Right renal pelvis (tissue), 4 donors: ENCODE measurements at regions not wholly inside any gene's neighbourhood (a gene's known extent, or its start where the extent isn't known, plus 50 kb on each side); places are given as distances from the start of the nearest gene placed in this dataset.

ENCODE experiments used
- DNase-seq, 4 donors: peaks; one replicate each; pipeline ENCODE4 v3.0.0-alpha.2; 2013; ENCODE audit warnings: low read depth in 4 of 4, low spot score in 3 of 4, missing footprints in 1 of 4

- no peak for DNase-seq
Observed at GRCh38 chr13:22111961-22112360, 441.1 kb downstream of the FGF9 start.

- no peak for DNase-seq
Observed at GRCh38 chr13:22112956-22113745, 442.3 kb downstream of the FGF9 start.

DNA sequence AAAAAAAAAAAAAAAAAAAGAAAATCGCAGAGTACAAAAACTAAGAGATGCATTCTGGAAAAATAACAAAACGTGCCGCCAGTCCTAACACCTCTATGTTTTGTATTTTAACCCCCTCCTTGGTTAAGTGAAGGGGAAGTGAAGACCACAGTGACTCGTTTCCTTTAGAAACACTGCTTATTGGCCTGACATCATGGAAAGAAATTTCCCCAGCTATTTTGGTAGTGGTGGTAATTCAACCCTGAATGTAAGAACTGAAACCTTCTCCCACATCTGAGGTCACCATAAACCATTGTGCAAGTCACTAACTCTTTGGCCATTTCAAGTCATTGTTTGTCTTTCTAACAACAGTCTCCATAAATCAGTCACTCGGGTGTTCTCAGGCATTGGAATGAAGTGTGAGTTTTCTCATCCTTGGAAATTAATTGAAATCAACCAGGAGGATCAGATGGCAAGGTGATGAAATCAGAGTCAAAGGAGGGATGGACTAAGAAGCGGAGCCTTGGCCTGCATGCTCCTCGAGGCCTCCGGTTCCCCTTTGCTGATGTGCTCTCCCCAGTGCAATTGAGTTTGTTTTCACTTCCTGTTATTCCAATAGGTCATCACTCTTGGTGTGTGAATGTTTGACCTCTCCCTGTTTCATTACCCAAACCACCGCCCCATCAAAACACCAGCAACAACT is 443.9 kb downstream of the FGF9 start:
- DNase-seq = peak; percentile 26 to 78 (median 64)

DNA sequence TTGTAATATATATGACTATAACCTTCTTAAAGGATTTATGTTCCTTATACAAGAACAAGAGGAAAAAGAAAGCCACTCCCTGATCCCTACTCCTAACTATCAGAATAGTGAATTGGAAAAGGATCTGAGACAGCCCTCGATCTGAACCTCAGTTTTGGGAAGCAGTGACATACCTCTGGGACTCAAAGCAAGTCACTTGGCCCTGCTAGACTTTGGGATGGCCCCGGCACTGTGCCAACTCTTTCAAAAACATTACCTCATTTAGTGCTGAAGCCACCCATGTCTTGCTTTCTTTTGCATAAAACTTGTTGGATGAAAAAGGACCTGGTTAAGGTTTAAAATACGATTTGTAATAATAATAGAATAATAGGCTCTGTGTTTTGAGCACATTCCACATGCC is 447.3 kb downstream of the FGF9 start:
- DNase-seq = no peak

DNA sequence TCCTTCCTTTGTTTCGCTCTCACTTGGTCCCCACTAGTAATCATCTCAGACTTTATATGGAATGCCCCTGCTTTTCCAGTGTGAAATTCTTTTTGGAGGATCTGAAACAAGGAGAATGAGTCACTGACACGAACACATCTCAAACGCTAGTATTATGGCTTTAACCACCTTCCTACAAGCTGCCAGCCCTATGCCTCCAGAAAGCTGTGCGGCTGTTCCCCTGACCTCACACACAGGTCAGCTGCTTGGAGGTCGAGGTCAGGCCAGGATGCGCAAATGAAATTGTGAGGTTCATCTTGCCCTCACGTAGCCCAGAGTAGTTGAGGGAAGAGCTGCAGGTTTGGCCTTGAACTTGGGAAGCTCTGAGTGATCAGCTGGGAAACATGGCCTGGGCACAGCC is 449.8 kb downstream of the FGF9 start:
- no peak for DNase-seq

- no peak for DNase-seq
Observed at GRCh38 chr13:22121146-22121739, 450.4 kb downstream of the FGF9 start.

DNA sequence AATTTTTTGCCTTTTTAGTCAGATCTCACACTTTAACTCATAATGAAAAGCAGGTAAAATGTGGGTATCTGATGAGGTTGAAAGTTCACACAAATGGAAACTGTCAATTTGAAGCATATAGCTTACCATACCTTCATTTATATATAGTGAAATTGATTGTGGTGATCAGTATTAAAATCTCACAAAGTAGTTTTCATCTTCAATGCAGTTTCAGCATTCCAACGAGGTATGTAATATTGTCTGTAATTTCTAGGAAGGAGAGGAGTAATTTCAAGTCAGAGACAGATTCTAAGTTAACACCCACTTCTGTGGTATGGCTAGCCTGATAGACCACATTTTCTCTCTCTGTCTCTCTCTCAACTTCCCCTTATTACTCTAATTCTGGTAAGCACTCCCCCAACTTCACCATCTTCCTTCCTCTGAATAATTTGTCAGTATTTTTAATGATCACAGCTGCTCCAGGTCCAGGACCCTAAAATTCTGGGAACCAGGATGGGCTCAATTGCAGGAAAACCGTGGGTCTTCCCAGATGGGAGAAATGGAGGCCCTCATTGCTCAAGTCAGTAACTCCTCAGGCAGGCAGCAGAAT is 455.7 kb downstream of the FGF9 start:
- DNase-seq = no peak

DNA sequence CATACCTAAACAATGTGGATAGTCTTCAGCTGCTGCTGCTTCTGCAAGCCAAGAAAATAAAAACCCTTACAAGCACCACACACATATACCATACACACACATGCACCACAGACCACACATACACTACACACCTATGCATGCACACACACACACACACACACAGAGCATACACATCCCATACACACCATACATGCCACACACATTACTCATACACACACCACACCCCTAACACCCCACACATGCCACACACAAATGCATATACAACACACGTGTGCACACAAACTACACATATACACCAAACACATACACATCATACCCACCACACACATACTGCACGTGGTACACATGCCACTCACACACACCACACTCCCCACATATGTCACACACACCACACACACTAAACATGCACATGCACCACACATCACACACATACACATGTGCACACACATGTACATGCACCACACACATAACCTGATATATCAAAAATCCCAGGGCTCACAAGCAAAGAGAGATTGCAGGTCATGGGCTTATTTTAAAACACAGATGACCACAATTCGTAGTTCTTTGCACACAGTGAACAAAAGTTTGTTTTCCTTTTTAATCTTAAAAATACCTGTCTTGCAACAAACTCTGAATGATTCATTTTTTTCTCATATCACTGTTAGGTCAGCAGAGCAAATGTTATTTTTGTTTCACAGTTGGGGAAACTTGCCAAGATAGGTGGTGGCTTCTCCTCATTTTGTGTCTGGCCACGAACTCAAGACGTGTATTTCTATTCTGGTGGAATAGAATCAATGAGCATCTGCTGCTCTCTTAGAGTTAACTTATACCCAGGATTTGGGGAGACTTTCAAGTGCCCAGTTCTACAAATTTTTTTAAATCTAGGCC is 456.6 kb downstream of the FGF9 start:
- DNase-seq = no peak

GRCh38 chr13:22128441-22129408 is 457.9 kb downstream of the FGF9 start:
- no peak for DNase-seq

DNA sequence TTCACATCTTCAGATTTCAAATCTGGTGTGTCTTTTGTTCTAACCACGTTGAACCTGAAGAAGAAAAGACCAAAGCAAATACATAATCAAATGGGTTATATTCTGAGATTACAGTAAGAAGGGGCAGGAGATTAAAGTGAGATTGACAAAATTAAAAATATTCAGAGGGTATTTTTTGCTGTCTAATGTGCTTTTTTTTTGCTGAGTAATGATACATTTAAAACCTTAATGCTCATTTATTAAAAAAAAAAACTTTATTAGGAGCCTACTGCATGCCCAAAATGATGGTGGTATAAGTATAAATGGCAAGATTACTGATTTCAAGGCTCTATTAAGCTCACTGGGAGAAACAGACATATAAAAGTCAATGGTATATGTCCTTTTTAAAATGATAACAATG is 459.4 kb downstream of the FGF9 start:
- DNase-seq = no peak

DNA sequence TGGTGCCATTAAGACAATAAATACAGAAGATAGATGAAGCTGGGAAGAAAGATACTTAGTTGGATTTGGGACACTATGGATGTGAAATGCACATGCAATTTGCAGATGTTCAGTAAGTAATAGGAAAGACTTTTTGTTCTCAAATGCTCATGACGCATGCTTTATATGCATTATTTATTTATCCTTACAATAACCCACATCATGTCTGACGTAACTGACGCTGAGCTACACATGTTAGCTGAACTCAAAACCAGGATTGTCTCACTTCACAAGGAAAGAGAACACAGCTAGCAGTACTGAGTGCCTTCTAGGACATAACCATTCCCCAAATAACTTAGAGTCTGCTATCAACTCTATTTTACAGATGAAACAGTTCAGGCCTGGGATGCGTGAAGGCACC is 463.4 kb downstream of the FGF9 start:
- DNase-seq = no peak

DNA sequence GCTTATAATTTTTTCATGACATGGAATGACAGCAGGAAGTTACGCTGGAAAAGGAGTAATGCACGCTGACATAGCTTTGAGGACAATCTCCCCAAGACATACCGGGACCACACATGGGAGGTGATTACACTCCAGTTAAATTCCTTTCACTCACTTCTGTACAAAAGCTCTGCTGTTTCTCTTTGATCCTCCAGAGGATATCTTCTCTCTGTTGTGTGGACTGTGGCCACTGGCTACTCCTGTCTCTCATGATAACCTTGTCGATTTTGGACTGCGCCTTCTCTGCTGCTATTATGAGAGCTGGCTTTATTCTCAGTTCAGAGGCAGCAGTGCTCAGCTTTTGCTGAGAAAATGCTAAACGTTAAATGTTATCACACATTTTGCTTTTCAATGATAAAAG is 464.6 kb downstream of the FGF9 start:
- DNase-seq = no peak

GRCh38 chr13:22137361-22138050 is 466.6 kb downstream of the FGF9 start:
- DNase-seq = no peak

GRCh38 chr13:22138947-22139346 is 468.1 kb downstream of the FGF9 start:
- no peak for DNase-seq

GRCh38 chr13:22141716-22142115 is 470.8 kb downstream of the FGF9 start:
- no peak for DNase-seq

DNA sequence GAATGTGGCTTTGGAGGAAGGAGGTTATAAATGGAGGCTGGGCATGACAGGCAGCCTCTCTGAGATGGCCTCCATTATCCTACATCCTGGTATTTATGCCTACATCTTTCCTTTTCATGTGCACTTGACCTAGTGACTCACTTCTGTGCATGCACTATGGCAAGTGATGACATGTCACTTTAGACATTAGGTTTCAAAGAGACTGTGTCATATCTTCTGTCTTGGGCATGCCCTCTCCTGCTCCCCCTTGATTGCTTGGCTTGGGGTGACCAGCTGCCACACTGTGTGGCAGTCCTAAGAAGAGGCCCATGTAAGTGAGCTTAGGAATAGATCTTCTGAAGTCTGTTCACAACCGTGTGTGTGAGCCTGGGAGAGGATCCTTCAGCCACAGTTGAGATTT is 472.8 kb downstream of the FGF9 start:
- no peak for DNase-seq

GRCh38 chr13:22144806-22145205 is 473.9 kb downstream of the FGF9 start:
- no peak for DNase-seq

DNA sequence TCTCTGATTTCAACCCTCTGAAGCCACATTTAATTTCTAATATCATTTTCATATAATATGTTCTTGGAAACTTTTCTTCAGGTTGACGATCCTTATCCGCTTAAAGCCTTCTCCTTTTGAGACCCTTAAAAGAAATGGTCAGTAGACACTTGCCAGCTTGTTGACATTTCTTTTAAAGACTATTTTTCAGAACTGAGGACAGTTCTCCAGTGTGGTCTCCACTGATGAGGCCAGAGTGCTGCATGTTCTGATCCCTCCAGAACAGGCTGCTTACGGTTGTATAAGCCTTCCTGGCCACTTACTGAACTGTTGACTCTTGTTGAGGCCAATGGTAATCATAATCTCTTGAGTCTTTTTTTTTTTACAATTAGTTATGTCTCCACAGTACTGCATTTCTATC is 477.3 kb downstream of the FGF9 start:
- no peak for DNase-seq

DNA sequence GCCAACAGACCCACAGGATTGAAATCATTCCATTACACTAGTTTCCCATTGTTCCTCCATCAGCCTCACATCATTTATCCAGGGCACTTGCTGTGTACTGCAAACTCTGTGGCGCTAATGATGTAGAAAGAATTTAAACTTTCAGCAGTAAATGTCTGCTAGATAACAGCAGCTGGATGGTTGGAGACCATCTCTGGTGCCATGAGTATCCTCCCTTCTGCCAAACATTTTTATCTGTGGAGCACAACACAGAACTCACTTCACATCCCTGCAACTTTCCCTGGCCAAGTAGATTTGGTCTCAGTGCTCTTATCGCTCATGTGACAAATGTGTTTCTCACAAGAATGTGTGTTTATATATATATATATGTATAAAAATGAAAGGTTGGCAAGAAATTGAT is 481.9 kb downstream of the FGF9 start:
- DNase-seq = no peak
